Right atrium auricular region (tissue), 2 donors: ENCODE measurements at regions not wholly inside any gene's neighbourhood (a gene's known extent, or its start where the extent isn't known, plus 50 kb on each side); places are given as distances from the start of the nearest gene placed in this dataset.

Experiments
- DNase-seq: peaks from one replicate; pipeline ENCODE4 v3.0.0-alpha.2; 2019; ENCODE audit warnings: low spot score
- H3K27ac ChIP-seq, 2 donors: fragments of 200-600 bp; sonication (generic); 1 replicate in 1 of 2; 2 replicates in 1 of 2; pipeline ENCODE4 v1.5.1; 2016 to 2019
- H3K27me3 ChIP-seq, 2 donors: fragments of 200-600 bp; sonication (generic); one replicate each; pipeline versions ENCODE4 v1.5.1 to v1.6.0; 2017 to 2019
- H3K36me3 ChIP-seq: fragments of 200-600 bp; sonication (generic); one replicate; pipeline ENCODE4 v1.5.1; 2016
- H3K4me1 ChIP-seq, 2 donors: fragments of 200-600 bp; sonication (generic); one replicate each; pipeline versions ENCODE4 v1.5.1 to v1.6.0; 2017 to 2019
- H3K4me3 ChIP-seq, 2 donors: fragments of 200-600 bp; sonication (generic); 1 replicate in 1 of 2; 2 replicates in 1 of 2; pipeline ENCODE4 v1.5.1; 2017 to 2019; ENCODE audit warnings: mild to moderate bottlenecking in 1 of 2, moderate library complexity in 1 of 2
- H3K9me3 ChIP-seq, 2 donors: fragments of 200-600 bp; sonication (generic); one replicate each; pipeline ENCODE4 v1.5.1; 2019
- CTCF ChIP-seq, 2 donors: fragments of 200-600 bp; sonication (generic); IDR thresholded peaks; one replicate each; pipeline ENCODE4 v1.5.1; 2019; ENCODE audit warnings: antibody characterized with exemption in 2 of 2

- no peak for DNase-seq
- H3K27ac ChIP-seq = no peak overlapping the region
- H3K4me3 ChIP-seq = no peak overlapping the region
- no peaks in the 10 kb centered on the region for H3K9me3 ChIP-seq
- no peaks in the 10 kb centered on the region for H3K27me3 ChIP-seq
- H3K36me3 ChIP-seq = no peaks in the 10 kb centered on the region
- no peaks in the 10 kb centered on the region for H3K4me1 ChIP-seq
- TF ChIP-seq CTCF (IDR thresholded peaks at IDR 0.05) = no peak
Measured at GRCh38 chr11:80565231-80565630, 1124.4 kb upstream of the TENM4 start.

- no peaks in the 10 kb centered on the region for H3K36me3 ChIP-seq
- no peak overlapping the region for H3K27ac ChIP-seq
- H3K4me3 ChIP-seq = no peak overlapping the region
- no peaks in the 10 kb centered on the region for H3K4me1 ChIP-seq
- TF ChIP-seq CTCF (IDR thresholded peaks at IDR 0.05) = no peak
- no peak for DNase-seq
- no peaks in the 10 kb centered on the region for H3K27me3 ChIP-seq
- H3K9me3 ChIP-seq = no peaks in the 10 kb centered on the region
Measured at GRCh38 chr11:80562523-80563125, 1121.8 kb upstream of the TENM4 start.

- Histone ChIP-seq H3K36me3 (no peaks in the 10 kb centered on the region), H3K27me3 (no peaks in the 10 kb centered on the region), H3K4me3 (no peak overlapping the region), H3K9me3 (no peaks in the 10 kb centered on the region), H3K27ac (no peak overlapping the region), H3K4me1 (no peaks in the 10 kb centered on the region)
- TF ChIP-seq CTCF (IDR thresholded peaks at IDR 0.05) = no peak
- DNase-seq = no peak
Measured at GRCh38 chr11:80559942-80560341, 1119.1 kb upstream of the TENM4 start.

GRCh38 chr11:80553565-80553964, 1112.7 kb upstream of the TENM4 start:
- DNase-seq = no peak
- Histone ChIP-seq H3K36me3 (no peaks in the 10 kb centered on the region), H3K4me1 (no peaks in the 10 kb centered on the region), H3K9me3 (no peaks in the 10 kb centered on the region), H3K27me3 (no peaks in the 10 kb centered on the region), H3K4me3 (no peak overlapping the region), H3K27ac (no peak overlapping the region)
- no peak for TF ChIP-seq CTCF (IDR thresholded peaks at IDR 0.05)

GRCh38 chr11:80542704-80543103, 1101.9 kb upstream of the TENM4 start:
- no peaks in the 10 kb centered on the region for H3K4me1 ChIP-seq
- no peak for DNase-seq
- H3K27me3 ChIP-seq = no peaks in the 10 kb centered on the region
- H3K4me3 ChIP-seq = no peak overlapping the region
- H3K36me3 ChIP-seq = no peaks in the 10 kb centered on the region
- H3K9me3 ChIP-seq = no peaks in the 10 kb centered on the region
- no peak for TF ChIP-seq CTCF (IDR thresholded peaks at IDR 0.05)
- H3K27ac ChIP-seq = no peak overlapping the region

- no peak for TF ChIP-seq CTCF (IDR thresholded peaks at IDR 0.05)
- no peaks in the 10 kb centered on the region for H3K36me3 ChIP-seq
- DNase-seq = no peak
- no peak overlapping the region for H3K27ac ChIP-seq
- no peaks in the 10 kb centered on the region for H3K4me1 ChIP-seq
- peaks cover 0 to 3% of the 10 kb centered on the region in 2 donors for H3K9me3 ChIP-seq
- H3K27me3 ChIP-seq = no peaks in the 10 kb centered on the region
- no peak overlapping the region for H3K4me3 ChIP-seq
Measured at GRCh38 chr11:80538040-80538439, 1097.2 kb upstream of the TENM4 start.
